ENCODE measurements at regions not wholly inside any gene's neighbourhood (a gene's known extent, or its start where the extent isn't known, plus 50 kb on each side); places are given as distances from the start of the nearest gene placed in this dataset.
"Not testable (repeated sequence)": the region's sequence is repeated elsewhere in the genome, so short reads cannot be mapped to it uniquely, and the experiment has no call there.

GRCh38 chr7:76140259-76140658 lies 61.4 kb upstream of the SRRM3 start:
- TF ChIP-seq EZH2phosphoT487 (IDR thresholded peaks at IDR 0.05; ENCODE audit: borderline replicate concordance, low read length); CTCF (IDR thresholded peaks at IDR 0.05; ENCODE audit: low read depth, low read length, poor library complexity, severe bottlenecking): not testable (repeated sequence)

All from DOHH2 (cell line).